OCI-LY7 (cell line): ENCODE measurements at regions not wholly inside any gene's neighbourhood (a gene's known extent, or its start where the extent isn't known, plus 50 kb on each side); places are given as distances from the start of the nearest gene placed in this dataset.

Source experiments
- EZH2phosphoT487 ChIP-seq: fragments of 200-600 bp; sonication (generic); IDR thresholded peaks from 2 replicates; pipeline ENCODE4 v1.6.1; 2018; ENCODE audit warnings: low read depth, borderline replicate concordance, mild to moderate bottlenecking, mixed run types, antibody characterized with exemption, low read length, moderate library complexity, mixed read lengths
- TF ChIP-seq, protein P1 (sequence below): fragments of 200-600 bp; sonication (generic); conservative IDR thresholded peaks from 2 replicates; pipeline ENCODE4 v1.5.1; 2014; ENCODE audit warnings: mild to moderate bottlenecking, antibody characterized with exemption, low read length, moderate library complexity, mixed read lengths

DNA sequence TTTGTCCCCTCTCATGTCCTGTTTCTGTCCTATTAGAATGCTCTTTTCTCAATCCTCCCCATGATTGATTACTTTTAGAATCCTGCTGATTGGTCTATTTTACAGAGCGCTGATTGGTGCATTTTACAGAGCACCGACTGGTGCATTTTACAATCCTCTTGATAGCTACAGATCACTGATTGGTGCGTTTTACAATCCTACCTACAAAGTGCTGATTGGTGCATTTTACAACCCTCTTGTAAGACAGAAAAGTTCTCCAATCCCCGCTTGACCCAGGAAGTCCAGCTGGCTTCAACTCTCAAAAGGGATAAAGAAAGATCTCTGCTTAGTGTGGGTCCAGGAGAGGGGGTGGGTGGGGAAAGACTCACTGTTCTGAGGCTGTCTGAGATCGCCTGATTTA, 71.3 kb downstream of the DHRS2 start:
- TF ChIP-seq, protein P1, sequence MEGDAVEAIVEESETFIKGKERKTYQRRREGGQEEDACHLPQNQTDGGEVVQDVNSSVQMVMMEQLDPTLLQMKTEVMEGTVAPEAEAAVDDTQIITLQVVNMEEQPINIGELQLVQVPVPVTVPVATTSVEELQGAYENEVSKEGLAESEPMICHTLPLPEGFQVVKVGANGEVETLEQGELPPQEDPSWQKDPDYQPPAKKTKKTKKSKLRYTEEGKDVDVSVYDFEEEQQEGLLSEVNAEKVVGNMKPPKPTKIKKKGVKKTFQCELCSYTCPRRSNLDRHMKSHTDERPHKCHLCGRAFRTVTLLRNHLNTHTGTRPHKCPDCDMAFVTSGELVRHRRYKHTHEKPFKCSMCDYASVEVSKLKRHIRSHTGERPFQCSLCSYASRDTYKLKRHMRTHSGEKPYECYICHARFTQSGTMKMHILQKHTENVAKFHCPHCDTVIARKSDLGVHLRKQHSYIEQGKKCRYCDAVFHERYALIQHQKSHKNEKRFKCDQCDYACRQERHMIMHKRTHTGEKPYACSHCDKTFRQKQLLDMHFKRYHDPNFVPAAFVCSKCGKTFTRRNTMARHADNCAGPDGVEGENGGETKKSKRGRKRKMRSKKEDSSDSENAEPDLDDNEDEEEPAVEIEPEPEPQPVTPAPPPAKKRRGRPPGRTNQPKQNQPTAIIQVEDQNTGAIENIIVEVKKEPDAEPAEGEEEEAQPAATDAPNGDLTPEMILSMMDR = no peak
- no peak for TF ChIP-seq EZH2phosphoT487
